ENCODE measurements at regions not wholly inside any gene's neighbourhood (a gene's known extent, or its start where the extent isn't known, plus 50 kb on each side); places are given as distances from the start of the nearest gene placed in this dataset.
A peak's percentile ranks its signal among the peaks of the same experiment; 100 is the strongest.
"Not testable (repeated sequence)": the region's sequence is repeated elsewhere in the genome, so short reads cannot be mapped to it uniquely, and the experiment has no call there.

DNA sequence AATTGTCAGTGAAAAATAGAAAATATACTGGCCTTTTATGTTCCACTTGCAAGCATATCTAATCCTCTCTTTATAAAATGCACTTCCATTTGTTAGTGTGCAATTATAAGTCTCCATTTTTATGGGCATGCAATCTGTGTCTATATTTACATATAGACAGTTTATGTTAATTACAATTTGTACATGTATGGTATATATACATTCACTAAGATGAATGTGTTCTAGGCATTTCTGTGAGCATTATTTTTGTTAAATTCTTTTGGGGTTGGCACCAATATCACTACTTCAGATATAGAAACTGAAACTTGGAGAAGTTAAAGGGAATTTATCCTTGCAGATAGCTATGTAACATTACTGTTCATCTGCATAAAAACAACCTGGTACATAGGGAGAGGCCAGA lies 470.8 kb upstream of the LMO3 start:
- no peak for DNase-seq

DNA sequence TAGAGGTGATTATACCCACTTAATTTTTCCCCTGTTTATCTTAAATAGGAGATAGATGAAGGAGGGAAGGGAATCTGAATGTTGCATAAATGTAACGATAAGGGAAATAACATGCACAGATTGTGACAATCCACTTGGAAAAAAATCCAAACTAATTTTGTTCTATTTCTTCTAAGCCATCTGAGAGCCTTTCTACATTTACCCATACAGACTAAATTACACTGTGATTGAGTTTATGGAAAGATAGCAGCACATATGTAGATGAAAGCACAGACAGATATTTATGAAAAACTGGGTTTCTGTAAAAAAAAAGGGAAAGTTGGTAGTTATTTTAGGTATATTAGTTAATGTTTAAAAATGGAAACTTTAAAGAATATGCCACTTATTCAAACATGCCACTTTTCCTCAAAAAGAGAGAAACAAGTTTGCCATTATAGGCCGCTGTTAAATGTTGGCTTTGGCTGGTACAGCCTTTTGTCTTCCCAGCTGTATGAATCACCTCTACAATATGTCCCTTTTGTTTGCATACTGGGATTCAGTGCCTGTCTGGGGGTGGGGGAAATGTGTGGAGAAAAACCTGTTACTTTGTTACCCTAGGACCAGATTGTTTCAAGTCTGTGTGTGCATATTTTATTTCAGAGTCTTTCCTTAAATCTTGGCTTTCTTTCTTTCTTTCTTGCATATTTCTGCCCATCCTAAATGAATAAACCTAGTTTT lies 470.2 kb upstream of the LMO3 start:
- DNase-seq, result no peak

DNA sequence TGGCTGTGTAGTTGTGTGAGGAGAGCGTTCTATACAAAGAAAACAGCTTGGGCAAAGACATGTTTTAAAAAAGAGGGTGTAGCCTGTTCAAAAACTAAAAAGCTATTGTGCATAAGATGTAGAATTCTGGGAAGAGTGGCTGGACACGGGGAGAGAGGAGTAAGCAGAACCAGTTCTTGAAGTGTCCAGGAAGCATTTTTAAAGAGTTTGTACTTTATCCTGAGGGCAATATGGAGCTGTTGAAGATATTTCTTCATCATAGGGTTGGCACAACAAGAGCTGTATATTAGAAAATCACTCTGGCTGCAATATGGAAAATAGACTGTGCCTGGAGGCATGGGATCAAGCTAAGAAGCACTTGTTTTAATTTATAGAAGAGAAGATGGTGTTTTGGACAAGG lies 458.9 kb upstream of the LMO3 start:
- no peak for DNase-seq

DNA sequence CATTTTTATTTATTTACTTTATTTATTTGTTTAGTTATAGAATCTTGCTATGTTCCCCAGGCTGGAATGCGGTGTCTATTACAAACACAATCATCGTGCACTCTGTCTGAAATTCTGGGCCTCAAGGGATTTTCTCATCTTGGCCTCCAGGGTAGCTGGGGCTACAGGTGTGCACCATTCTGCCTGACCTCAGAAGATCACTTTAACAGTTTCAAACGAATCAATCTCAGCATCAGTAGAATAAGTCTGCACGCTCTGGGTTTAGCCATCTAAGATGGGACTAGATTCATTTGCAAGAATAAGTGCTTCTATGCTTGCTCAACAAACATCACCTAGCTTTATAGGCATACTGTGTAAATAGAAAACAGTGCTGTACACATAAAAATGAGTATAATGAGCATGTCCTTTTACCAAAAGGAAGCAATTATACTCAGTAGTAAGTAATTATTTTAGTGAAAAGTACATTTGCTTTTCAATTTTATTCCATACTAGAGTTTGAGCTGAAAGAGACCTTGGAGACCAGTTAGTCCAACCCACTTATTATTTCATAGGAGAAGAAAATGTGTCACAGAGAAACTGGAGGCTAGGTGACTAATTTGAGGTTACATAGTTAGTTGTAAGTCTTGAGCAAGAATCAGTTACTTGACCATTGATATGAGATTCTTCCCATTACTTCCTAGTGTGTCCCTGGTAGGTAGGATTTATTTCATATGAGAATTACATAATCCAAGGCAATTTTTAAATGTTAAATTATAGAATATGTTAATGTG lies 456.5 kb upstream of the LMO3 start:
- no peak for DNase-seq

DNA sequence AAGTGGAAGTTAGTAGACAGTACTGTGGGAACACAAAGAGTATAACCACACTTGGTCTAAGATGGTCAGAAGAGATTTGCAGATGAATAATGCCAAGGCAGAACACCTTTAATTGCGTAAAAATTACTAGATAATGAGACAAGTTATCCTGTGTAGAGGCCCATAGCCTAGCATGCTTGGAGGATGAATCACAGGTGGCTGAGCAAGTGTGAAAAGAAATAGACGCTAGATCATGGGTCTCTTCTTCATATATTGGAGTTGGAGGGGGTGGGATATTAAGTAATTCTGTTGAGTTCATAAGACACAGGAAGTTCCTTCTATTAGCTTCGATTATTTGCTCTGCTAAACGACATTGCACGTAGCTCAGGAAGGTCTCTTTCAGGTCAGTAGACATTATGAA lies 454.3 kb upstream of the LMO3 start:
- no peak for DNase-seq

DNA sequence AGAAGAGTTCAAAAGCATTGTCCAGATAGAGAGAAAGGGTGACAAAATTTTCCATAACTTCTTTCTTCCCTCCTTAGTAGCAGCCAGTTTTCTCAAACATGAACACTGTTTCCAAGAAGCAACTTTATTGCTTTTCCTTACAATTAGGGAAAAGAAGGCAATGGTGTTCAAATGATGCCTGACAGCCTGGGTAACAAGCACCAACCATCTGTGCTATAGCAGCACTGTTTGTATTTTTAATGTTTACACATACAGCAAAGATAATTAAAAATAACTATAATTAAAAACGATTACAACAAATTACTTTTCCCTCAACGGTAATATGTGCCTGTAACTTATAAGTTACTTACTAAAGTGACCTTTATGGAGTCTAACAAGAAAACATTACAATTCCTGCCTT lies 450.6 kb upstream of the LMO3 start:
- DNase-seq, result no peak

DNA sequence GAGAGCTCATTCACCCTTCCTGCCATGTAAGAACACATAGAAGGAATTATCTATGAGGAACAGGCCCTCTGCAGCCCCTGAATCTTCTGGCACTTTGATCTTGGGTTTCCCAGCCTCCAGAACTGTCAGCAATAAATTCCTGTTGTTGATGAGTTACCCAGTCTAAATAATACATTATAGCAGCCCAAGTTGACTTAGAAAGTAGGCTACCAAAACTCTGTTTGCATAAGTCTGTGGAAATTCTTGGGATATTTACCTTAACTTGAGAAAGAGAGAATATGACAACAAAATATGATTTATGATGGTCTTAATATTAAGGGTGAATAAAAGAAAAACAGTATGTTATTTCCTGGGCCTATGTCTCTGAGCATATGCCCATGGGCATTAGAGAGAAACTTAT lies 433.0 kb upstream of the LMO3 start:
- DNase-seq, result no peak

DNA sequence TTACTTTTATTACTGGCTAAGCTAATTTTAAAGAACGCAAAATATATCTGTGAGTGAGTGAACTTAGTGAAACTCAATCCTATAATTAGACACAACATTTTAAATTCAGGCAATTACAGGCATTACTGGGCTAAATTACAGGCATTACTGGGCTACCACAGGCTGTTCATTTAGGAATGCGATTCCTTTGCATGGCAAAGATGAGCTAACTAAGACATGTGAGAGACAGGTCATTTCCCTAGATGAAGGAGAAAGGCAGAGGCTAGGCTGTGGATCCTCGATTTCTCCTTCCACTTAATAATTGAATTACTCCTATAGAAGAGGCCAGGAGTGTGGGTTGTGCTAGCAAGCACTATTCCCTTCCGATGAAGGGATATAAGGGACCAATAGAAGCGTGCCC lies 429.4 kb upstream of the LMO3 start:
- no peak for DNase-seq

DNA sequence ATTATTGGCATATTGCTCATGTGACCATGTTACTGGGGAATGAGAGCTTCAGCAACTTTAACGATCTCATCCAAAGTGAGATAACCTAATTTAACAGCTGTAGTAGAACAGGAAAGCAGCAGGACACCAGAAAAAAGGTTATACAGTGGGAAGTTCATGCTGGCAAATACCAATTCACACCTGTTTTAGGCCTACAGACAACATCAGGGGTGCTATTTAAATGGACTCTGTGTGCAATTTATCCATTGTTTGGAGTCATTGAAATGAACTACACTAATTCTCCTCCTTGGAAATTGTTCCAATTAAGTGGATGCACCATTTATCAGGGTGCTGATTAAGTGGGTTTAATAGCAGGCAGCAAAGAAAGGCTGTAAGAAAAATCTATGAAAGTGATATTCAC lies 424.4 kb upstream of the LMO3 start:
- DNase-seq, result no peak

DNA sequence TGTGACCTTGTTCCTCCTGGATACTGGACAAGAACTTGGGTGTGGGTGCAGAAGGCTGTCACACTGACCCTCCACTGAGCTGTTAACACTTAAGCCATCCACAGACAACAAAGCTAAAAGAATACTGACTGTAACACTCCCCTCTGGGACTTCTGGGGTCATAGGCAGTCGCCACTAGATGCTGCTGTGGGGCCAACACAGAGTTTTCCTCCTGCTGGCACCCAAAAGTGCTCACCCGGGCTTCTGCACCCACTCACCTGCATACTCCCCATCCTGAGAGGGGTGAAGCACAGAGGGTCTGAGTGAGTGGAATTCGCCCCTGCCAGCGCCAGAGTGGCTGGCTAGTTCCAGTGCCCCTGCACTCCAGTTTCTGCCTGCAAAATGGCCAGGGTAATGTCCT lies 422.4 kb upstream of the LMO3 start:
- DNase-seq, result no peak

DNA sequence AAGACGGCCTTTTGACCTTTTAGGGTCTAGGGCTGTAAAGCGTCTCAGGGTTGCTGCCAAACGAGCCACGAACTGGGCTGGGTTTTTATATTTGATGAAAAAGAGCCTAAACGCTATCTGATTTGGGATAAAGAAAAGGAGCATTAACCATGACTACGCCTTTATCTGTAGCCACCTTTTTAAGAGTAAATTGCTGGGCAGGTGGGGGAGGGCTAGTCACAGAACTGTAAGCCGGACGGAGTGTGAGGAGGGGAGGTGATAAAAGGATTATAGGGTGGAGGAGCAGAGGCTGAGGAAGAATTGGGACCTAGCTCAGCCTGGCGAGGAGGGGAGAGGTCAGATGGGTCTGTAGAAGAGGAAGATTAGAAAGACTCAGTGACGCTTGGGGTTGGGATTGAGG lies 419.5 kb upstream of the LMO3 start:
- DNase-seq, result not testable (repeated sequence)

DNA sequence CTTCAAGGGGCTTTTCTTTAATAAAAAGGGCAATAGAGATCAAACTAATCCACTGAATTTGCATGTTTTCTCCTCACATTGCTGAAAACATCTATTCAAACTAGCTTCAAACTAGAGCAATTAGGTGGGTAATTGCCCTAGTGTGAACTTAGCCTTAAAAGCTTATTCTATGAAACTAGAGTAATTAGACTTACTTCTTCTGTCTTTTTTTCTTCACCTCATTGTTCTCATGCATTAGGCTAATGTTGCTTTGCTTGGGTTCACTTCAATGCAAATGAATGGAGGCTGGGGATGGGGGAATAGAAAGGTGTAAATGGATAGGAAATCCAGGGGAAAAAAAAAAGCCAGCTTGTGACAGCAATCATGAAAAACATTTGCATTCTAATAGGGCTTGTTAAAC lies 414.8 kb upstream of the LMO3 start:
- DNase-seq, result peak; percentile 9

DNA sequence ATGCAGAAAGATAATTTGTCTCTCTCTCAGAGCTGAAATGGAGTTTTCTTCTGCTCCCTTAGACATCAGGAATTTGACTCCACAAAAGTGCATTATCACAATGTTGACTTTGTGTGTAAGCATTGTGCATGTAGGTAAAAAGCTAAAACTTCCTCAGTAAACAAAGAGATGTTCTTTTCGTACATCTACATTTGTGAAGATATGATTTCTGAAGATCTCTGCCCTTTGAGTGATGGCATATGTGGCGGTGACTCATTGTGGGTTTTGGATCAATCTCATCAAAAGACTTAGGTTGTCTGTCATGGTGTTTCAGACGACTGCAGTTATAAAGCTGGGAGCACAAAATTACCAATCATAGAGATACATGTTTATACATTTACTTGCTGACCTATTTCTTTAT lies 411.4 kb upstream of the LMO3 start:
- DNase-seq, result no peak

DNA sequence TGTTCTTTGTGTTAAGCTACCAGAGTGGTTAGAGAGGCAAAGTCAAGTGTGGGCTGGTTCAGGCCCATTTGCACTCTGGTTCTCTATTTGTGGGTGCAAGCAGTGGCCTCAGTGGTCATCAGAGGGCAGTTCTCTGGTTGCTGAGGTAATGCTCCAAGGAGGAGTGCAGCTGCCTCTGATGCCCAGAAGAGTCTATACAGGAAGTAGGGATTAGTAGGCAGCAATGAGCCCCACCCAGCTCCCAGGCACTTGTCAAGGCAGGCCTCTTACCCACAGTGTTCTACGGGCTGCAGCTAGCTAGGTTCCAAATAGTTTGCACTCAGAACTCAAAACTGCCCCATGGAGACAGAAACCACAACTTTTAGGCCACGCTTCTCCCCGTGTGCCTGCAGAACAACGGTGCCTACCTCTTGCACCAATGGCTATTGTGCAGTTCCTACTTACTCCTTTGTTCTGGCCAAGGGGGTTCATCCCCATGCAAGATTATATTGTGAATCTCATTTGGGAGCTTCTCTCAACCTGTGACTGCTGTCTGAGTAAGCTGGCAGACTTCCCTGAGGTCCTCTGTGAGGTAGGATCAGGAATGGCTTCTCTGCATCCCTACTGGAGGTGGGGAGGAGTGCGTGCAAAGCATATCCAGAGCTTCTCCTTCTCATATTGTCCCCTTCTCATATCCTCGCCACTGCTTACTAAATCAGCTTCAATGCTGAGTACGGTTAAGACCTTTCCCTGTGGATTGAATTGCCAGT lies 410.3 kb upstream of the LMO3 start:
- no peak for DNase-seq

DNA sequence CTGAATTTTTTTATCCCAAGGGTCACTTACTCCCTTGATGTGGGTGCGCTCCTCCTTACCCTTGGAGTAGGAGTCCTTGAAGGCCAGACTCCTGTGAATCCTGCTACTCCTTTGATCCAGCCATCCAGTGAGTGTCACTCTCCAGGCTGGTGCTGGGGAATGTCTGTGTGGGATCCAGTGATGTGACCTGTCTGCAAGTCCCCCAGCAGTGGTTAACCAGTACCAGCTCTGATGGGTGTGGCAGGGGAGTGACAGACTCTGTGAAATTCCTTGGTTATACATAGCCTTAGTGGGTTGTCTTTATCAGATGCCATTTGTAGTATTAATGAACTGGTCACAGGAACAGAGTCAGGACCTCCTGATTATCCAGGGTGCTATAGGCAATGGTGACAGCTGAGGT lies 409.5 kb upstream of the LMO3 start:
- no peak for DNase-seq

DNA sequence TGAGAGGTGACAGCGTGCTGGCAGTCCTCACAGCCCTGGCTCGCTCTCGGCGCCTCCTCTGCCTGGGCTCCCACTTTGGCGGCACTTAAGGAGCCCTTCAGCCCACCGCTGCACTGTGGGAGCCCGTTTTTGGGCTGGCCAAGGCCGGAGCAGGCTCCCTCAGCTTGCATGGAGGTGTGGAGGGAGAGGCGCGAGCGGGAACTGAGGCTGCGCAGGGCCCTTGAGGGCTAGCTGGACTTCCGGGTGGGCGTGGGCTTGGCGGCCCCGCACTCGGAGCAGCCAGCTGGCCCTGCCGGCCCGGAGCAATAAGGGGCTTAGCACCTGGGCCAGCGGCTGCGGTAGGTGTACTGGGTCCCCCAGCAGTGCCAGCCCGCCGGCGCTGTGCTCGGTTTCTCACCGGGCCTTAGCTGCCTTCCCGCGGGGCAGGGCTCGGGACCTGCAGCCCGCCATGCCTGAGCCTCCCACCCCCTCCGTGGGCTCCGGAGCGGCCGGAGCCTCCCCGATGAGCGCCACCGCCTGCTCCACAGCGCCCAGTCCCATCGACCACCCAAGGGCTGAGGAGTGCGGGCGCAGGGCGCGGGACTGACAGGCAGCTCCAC lies 401.6 kb upstream of the LMO3 start:
- DNase-seq, result not testable (repeated sequence)

DNA sequence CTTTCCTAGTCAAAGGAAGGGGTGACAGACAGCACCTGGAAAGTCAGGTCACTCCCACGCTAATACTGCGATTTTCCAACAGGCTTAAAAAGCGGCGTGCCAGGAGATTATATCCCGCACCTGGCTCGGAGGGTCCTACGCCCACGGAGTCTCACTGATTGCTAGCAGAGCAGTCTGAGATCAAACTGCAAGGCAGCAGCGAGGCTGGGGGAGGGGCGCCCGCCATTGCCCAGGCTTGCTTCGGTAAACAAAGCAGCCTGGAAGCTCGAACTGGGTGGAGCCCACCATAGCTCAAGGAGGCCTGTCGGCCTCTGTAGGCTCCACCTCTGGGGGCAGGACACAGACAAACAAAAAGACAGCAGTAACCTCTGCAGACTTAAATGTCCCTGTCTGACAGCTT lies 392.6 kb upstream of the LMO3 start:
- DNase-seq, result not testable (repeated sequence)

DNA sequence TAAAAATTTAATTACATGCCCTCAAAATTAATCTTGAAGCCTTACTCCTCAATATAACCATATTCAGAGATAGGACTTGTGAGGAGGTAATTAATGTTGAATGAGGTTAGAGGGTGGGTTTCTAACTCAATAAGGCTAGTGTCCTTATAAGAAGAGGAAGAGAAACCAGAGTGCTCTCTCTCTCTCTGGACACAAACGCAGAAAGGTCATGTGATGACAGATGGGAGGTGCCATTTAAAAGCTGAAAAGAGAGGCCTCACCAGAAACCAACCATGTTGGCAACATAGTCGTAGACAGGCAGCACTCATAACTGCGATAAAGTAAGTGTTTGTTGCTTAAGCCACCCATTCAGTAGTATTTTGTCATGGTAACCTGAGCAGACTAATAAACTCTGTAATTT lies 378.5 kb upstream of the LMO3 start:
- DNase-seq, result no peak

DNA sequence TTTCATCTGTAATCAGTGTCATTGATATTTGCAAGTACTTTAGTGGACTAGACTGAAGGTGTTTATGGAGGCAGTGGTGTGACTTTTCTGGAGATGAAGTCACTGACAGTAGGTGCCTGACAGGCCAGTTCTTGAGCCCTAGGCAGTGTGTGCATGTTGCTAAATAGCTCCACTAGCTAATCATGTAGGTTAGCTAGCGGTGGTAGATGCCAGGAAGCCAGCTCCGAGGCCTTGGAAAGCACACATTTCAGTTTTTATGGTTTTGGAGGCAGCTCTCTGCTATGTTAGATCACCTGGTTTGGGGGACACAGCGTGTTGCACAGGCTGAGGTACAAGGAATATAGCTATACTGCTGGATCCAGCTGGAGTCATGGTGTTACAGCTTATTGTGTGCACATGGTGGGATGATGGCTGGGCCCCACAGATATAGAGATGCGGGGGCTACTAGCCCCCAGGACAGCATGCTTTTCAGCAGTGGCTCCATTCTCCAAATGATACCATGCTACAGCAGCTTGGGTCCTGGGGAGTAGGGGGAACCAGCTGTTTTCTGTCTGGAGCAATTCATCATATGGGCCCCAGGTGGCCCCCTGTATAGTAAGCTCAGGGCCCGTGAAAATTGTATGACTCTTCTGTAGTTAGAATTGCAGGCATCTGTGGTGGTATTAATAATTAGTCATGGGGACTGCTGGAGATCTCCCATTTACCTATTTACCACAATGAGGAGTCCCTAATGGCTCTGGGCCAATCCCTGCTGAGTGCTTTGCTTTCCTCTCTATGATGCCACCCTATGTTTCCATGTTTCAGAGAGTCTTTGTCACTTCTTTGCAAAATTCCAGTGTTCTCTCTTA lies 367.2 kb upstream of the LMO3 start:
- no peak for DNase-seq

DNA sequence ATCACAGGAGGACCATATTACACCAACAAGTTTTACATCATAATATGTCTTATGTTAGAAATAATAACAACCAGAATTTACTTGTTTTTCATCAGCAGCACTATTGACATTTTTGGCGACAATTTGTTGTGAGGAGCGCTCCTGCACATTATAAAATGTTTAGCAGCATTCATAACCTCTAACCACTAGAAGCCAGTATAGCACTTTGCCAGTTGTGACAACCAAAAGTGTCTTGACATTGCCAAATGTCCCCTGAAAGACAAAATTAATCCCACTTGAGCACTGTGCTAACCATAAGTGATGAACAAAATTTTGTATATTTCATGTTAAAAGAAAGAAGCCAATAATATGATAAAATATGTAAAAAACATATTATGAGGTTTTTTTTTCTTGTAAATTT lies 356.9 kb upstream of the LMO3 start:
- no peak for DNase-seq

DNA sequence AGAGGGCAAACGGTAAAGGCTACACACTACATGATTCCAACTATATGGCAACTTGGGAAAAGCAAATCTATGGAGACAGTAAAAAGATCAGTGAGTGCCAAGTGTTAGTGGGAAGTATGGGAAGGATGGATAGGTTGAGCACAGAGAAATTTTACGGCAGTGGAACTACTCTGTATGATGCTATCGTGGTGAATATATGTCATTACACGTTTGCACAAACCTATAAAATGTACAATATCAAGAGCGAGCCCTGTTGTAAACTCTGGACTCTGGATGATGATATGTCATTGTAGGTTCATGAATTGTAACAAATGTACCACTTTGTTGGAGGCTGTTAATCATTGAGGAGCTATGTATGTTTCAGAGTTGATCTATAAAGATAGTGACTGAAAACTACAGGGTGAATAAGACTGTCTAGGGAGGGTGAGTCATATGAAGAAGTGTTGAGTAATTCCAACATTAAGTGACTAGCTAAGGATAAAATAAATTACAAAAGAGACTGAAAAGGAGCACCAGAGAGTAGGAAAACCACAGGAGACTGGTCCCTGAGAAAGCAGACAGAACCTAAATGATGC lies 349.2 kb upstream of the LMO3 start:
- DNase-seq, result no peak
